DOHH2 (cell line): ENCODE measurements at regions not wholly inside any gene's neighbourhood (a gene's known extent, or its start where the extent isn't known, plus 50 kb on each side); places are given as distances from the start of the nearest gene placed in this dataset.

ENCODE experiments used
- H3F3A ChIP-seq: fragments of 200-600 bp; sonication (generic), shearing (Covaris generic); 2 replicates; pipeline ENCODE4 v1.6.0; 2016; ENCODE audit warnings: antibody characterized with exemption, mild to moderate bottlenecking; ENCODE audit not compliant: control insufficient read depth, insufficient read depth
- H3K27ac ChIP-seq: fragments of 200-600 bp; sonication (generic); 2 replicates; pipeline ENCODE4 v1.5.1; 2014; ENCODE audit warnings: low read depth, mild to moderate bottlenecking, low read length, moderate library complexity
- H3K27me3 ChIP-seq: fragments of 200-600 bp; sonication (generic); 2 replicates; pipeline ENCODE4 v1.6.1; 2014; ENCODE audit warnings: mild to moderate bottlenecking, low read length, mixed read lengths; ENCODE audit not compliant: control insufficient read depth
- H3K36me3 ChIP-seq: fragments of 200-600 bp; sonication (generic); 2 replicates; pipeline ENCODE4 v1.6.1; 2014; ENCODE audit warnings: mild to moderate bottlenecking, low read length, moderate library complexity, mixed read lengths; ENCODE audit not compliant: control insufficient read depth
- H3K4me1 ChIP-seq: fragments of 200-600 bp; sonication (generic); 2 replicates; pipeline ENCODE4 v1.6.1; 2014; ENCODE audit warnings: mild to moderate bottlenecking, low read length, mixed read lengths; ENCODE audit not compliant: control insufficient read depth
- H3K4me2 ChIP-seq: fragments of 200-600 bp; sonication (generic); 2 replicates; pipeline ENCODE4 v1.6.0; 2014; ENCODE audit warnings: mild to moderate bottlenecking, low read length, moderate library complexity
- H3K4me3 ChIP-seq: fragments of 200-600 bp; sonication (generic); 2 replicates; pipeline ENCODE4 v1.5.1; 2014; ENCODE audit warnings: mild to moderate bottlenecking, low read length, mixed read lengths
- H3K79me2 ChIP-seq: fragments of 200-600 bp; sonication (generic); 2 replicates; pipeline ENCODE4 v1.6.1; 2014; ENCODE audit warnings: mild to moderate bottlenecking, low read length, mixed read lengths; ENCODE audit not compliant: control insufficient read depth
- H3K9me2 ChIP-seq: fragments of 200-600 bp; sonication (generic); replicated peaks from 2 replicates; pipeline ENCODE4 v1.6.1; 2014; ENCODE audit warnings: mild to moderate bottlenecking, low read length, mixed read lengths; ENCODE audit not compliant: control insufficient read depth
- H3K9me3 ChIP-seq: fragments of 200-600 bp; sonication (generic); 2 replicates; pipeline ENCODE4 v1.6.1; 2014; ENCODE audit warnings: antibody characterized with exemption, low read length, mixed read lengths; ENCODE audit not compliant: control insufficient read depth, insufficient read depth
- H4K20me1 ChIP-seq: fragments of 200-600 bp; sonication (generic); 2 replicates; pipeline ENCODE4 v1.6.0; 2014; ENCODE audit warnings: low read depth, mild to moderate bottlenecking, antibody characterized with exemption, low read length, moderate library complexity; ENCODE audit not compliant: control insufficient read depth, insufficient read depth
- EZH2phosphoT487 ChIP-seq: fragments of 200-600 bp; sonication (generic); IDR thresholded peaks from 2 replicates; pipeline ENCODE4 v1.6.1; 2017; ENCODE audit warnings: borderline replicate concordance, mild to moderate bottlenecking, antibody characterized with exemption, low read length, moderate library complexity, mixed read lengths
- TF ChIP-seq, protein P1 (sequence below): fragments of 200-600 bp; sonication (generic); IDR thresholded peaks from one replicate; pipeline ENCODE4 v1.5.1; 2014; ENCODE audit warnings: antibody characterized with exemption, mild to moderate bottlenecking, low read depth, low read length; ENCODE audit not compliant: poor library complexity, severe bottlenecking

DNA sequence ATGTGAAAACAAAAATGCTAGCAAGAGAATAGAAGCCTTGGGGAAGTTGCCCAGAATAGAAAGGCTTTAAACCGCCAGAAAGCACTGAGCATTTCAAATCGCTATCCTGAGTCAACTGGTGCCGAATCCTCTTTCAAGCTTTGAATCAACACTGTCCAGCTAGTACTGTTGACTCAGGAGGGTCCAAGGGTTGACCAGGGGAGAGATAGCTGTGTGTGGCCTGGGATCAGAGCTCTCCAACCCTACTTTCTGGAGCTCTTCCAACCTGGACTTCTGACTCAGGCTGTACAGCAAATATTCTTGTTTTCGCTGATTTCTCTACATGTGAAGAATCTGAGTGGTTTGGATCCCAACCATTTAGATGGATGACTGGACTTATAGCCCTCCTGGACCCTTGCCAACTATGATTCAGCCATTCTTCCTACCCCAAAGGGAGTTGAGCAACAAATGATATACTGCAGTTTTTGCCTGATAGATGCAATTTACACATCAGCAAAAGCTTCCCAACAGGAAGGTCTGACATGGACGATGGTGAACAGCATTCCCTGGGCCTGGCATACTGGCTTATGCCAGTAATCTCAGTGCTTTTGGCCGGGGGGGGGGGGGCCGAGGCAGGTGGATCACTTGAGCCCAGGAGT is 154.0 kb upstream of the SDK2 start:
- Histone ChIP-seq H3K4me2 (no peak overlapping the region), H3K4me3 (no peak overlapping the region), H3K4me1 (no peaks in the 10 kb centered on the region), H3K9me3 (no peaks in the 10 kb centered on the region), H3K27me3 (peaks cover 5% of the 10 kb centered on the region; the same call in 1 of the 2 replicates), H3K9me2 (no peaks in the 10 kb centered on the region), H3K79me2 (no peaks in the 10 kb centered on the region), H3K27ac (no peak overlapping the region), H3F3A (no peaks in the 10 kb centered on the region), H3K36me3 (no peaks in the 10 kb centered on the region), H4K20me1 (no peaks in the 10 kb centered on the region)
- TF ChIP-seq, protein P1, sequence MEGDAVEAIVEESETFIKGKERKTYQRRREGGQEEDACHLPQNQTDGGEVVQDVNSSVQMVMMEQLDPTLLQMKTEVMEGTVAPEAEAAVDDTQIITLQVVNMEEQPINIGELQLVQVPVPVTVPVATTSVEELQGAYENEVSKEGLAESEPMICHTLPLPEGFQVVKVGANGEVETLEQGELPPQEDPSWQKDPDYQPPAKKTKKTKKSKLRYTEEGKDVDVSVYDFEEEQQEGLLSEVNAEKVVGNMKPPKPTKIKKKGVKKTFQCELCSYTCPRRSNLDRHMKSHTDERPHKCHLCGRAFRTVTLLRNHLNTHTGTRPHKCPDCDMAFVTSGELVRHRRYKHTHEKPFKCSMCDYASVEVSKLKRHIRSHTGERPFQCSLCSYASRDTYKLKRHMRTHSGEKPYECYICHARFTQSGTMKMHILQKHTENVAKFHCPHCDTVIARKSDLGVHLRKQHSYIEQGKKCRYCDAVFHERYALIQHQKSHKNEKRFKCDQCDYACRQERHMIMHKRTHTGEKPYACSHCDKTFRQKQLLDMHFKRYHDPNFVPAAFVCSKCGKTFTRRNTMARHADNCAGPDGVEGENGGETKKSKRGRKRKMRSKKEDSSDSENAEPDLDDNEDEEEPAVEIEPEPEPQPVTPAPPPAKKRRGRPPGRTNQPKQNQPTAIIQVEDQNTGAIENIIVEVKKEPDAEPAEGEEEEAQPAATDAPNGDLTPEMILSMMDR = no peak
- TF ChIP-seq EZH2phosphoT487 = no peak

DNA sequence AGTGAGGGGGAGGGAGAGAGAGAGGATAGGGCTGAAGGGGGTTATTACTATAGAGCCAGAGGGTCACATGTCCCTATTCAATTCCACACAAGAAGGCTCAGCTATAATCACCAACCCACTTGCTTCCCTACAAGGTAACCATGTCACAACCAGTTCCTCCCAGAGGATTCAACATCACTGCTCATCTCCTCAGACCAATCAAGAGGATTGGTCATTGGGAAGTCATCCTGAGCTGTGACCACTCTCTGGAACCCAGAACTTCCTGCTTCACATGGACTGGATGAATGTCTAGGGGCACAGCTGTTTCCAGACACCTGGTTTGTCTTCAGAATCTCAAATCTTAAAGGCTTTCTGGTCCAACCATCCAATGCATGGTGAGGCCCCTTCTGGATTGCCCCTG is 154.9 kb upstream of the SDK2 start:
- Histone ChIP-seq H3K4me2 (no peak overlapping the region), H3K4me1 (no peaks in the 10 kb centered on the region), H4K20me1 (no peaks in the 10 kb centered on the region)

DNA sequence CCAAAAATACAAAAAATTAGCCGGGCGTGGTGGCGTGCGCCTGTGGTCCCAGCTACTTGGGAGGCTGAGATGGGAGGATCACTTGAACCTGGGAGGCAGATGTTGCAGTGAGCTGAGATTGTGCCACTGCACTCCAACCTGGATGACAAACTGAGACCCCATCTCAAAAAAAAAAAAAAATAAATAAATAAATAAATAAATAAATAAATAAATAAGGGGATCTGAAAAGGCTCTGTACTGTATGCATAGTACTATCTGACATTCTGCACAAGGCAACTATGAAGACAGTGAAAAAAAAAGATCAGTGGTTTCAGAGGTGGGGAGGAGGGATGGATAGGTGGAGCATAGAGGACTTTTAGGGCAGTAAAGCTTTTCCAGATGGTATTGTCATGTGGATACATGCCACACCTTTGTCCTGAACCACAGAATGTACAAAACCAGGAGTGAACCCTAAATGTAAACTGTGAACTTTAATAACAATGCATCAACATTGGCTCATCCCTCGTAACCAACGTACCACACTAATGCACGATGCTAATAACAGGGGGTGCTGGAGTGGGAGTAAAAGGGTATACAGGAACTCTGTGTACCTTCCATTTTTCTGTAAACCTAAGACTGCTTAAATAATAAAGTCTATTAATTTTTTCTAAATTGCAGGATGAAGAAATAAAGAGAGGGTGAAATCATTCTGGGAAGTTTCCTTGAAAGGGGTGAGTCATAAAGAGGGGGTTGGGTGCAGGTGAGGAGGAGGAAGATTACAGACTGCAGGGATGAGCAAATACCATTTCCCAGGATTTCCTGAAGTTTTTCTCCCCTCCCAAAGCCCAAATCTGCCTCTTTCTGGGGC is 155.8 kb upstream of the SDK2 start:
- Histone ChIP-seq H3K27ac (no peak overlapping the region), H3K4me1 (no peaks in the 10 kb centered on the region), H4K20me1 (no peaks in the 10 kb centered on the region), H3K9me3 (no peaks in the 10 kb centered on the region), H3K36me3 (no peaks in the 10 kb centered on the region), H3K27me3 (peaks cover 4% of the 10 kb centered on the region; the same call in 1 of the 2 replicates), H3K4me2 (no peak overlapping the region), H3K79me2 (no peaks in the 10 kb centered on the region), H3F3A (no peaks in the 10 kb centered on the region), H3K4me3 (no peak overlapping the region), H3K9me2 (no peaks in the 10 kb centered on the region)
- no peak for TF ChIP-seq EZH2phosphoT487
- TF ChIP-seq, protein P1 = no peak

More for the DNA sequence above, 154.9 kb upstream of the SDK2 start:
- no peak overlapping the region for H3K4me3 ChIP-seq
- TF ChIP-seq, protein P1 = no peak
- no peak for TF ChIP-seq EZH2phosphoT487
- no peaks in the 10 kb centered on the region for H3K36me3 ChIP-seq
- no peaks in the 10 kb centered on the region for H3K9me2 ChIP-seq
- no peaks in the 10 kb centered on the region for H3K79me2 ChIP-seq
- H3K27me3 ChIP-seq = peaks cover 5% of the 10 kb centered on the region; the same call in 1 of the 2 replicates
- no peak overlapping the region for H3K27ac ChIP-seq
- H3F3A ChIP-seq = no peaks in the 10 kb centered on the region
- no peaks in the 10 kb centered on the region for H3K9me3 ChIP-seq
